ENCODE measurements at regions not wholly inside any gene's neighbourhood (a gene's known extent, or its start where the extent isn't known, plus 50 kb on each side); places are given as distances from the start of the nearest gene placed in this dataset.

GRCh38 chr1:195569934-195570333 is 1038.3 kb downstream of the KCNT2 start:
- no peak for DNase-seq (ENCODE audit: low read depth, low spot score)

- no peak for DNase-seq (ENCODE audit: low read depth, low spot score)
These were observed 1039.9 kb downstream of the KCNT2 start for GRCh38 chr1:195568389-195568788.

GRCh38 chr1:195562074-195562473 is 1046.2 kb downstream of the KCNT2 start:
- DNase-seq (ENCODE audit: low read depth, low spot score) = no peak

GRCh38 chr1:195550071-195550862 is 1058.0 kb downstream of the KCNT2 start:
- no peak for DNase-seq (ENCODE audit: low read depth, low spot score)

- no peak for DNase-seq (ENCODE audit: low read depth, low spot score)
These were observed 1077.3 kb downstream of the KCNT2 start for GRCh38 chr1:195530961-195531360.

- no peak for DNase-seq (ENCODE audit: low read depth, low spot score)
These were observed 1078.4 kb downstream of the KCNT2 start for GRCh38 chr1:195529881-195530280.

GRCh38 chr1:195520757-195521156 is 1087.5 kb downstream of the KCNT2 start:
- DNase-seq (ENCODE audit: low read depth, low spot score) = no peak

- no peak for DNase-seq (ENCODE audit: low read depth, low spot score)
These were observed 1092.2 kb downstream of the KCNT2 start for GRCh38 chr1:195516036-195516435.

- no peak for DNase-seq (ENCODE audit: low read depth, low spot score)
These were observed 1096.7 kb downstream of the KCNT2 start for GRCh38 chr1:195511501-195511900.

GRCh38 chr1:195501118-195501517 is 1107.1 kb downstream of the KCNT2 start:
- no peak for DNase-seq (ENCODE audit: low read depth, low spot score)

GRCh38 chr1:195495720-195496635 is 1112.3 kb downstream of the KCNT2 start:
- no peak for DNase-seq (ENCODE audit: low read depth, low spot score)

- DNase-seq (ENCODE audit: low read depth, low spot score) = no peak
These were observed 1126.1 kb downstream of the KCNT2 start for GRCh38 chr1:195482137-195482536.

- no peak for DNase-seq (ENCODE audit: low read depth, low spot score)
These were observed 1126.9 kb downstream of the KCNT2 start for GRCh38 chr1:195481293-195481692.

- no peak for DNase-seq (ENCODE audit: low read depth, low spot score)
These were observed 1132.7 kb downstream of the KCNT2 start for GRCh38 chr1:195475568-195475967.

- DNase-seq (ENCODE audit: low read depth, low spot score) = no peak
These were observed 1135.9 kb downstream of the KCNT2 start for GRCh38 chr1:195472291-195472690.

- no peak for DNase-seq (ENCODE audit: low read depth, low spot score)
These were observed 1141.6 kb downstream of the KCNT2 start for GRCh38 chr1:195466639-195467038.

GRCh38 chr1:195462646-195463045 is 1145.6 kb downstream of the KCNT2 start:
- no peak for DNase-seq (ENCODE audit: low read depth, low spot score)

GRCh38 chr1:195462152-195462551 is 1146.1 kb downstream of the KCNT2 start:
- DNase-seq (ENCODE audit: low read depth, low spot score) = no peak

- no peak for DNase-seq (ENCODE audit: low read depth, low spot score)
These were observed 1149.9 kb downstream of the KCNT2 start for GRCh38 chr1:195458365-195458764.

- no peak for DNase-seq (ENCODE audit: low read depth, low spot score)
These were observed 1157.4 kb downstream of the KCNT2 start for GRCh38 chr1:195450794-195451193.

- no peak for DNase-seq (ENCODE audit: low read depth, low spot score)
These were observed 1168.6 kb downstream of the KCNT2 start for GRCh38 chr1:195439661-195440060.

GRCh38 chr1:195434566-195435203 is 1173.6 kb downstream of the KCNT2 start:
- no peak for DNase-seq (ENCODE audit: low read depth, low spot score)
